Transverse colon (tissue), 4 donors: ENCODE measurements at regions not wholly inside any gene's neighbourhood (a gene's known extent, or its start where the extent isn't known, plus 50 kb on each side); places are given as distances from the start of the nearest gene placed in this dataset.

ENCODE experiments used
- DNase-seq: peaks from one replicate; pipeline ENCODE4 v3.0.0-alpha.2; 2019
- H3K27ac ChIP-seq, 4 donors: fragments of 200-600 bp; sonication (generic); 2 replicates each; pipeline ENCODE4 v1.5.1; 2016 to 2018; ENCODE audit warnings: inconsistent platforms in 4 of 4
- H3K27me3 ChIP-seq: fragments of 200-600 bp; sonication (generic); 2 replicates; pipeline ENCODE4 v1.5.1; 2017; ENCODE audit warnings: inconsistent platforms
- H3K36me3 ChIP-seq, 4 donors: fragments of 200-600 bp; sonication (generic); 2 replicates each; pipeline ENCODE4 v1.5.1; 2017 to 2019; ENCODE audit warnings: inconsistent platforms in 4 of 4
- H3K4me1 ChIP-seq, 4 donors: fragments of 200-600 bp; sonication (generic); 2 replicates each; pipeline ENCODE4 v1.5.1; 2017 to 2020; ENCODE audit warnings: inconsistent platforms in 4 of 4
- H3K4me3 ChIP-seq, 4 donors: fragments of 200-600 bp; sonication (generic); 1 replicate in 1 of 4; 2 replicates in 3 of 4; pipeline versions ENCODE4 v1.5.1 to v1.6.1; 2017 to 2019; ENCODE audit warnings: inconsistent platforms in 4 of 4
- H3K9me3 ChIP-seq, 2 donors: fragments of 200-600 bp; sonication (generic); 2 replicates each; pipeline ENCODE4 v1.5.1; 2017 to 2019; ENCODE audit warnings: inconsistent platforms in 2 of 2
- CTCF ChIP-seq, 5 experiments: fragments of 200-600 bp in 3 of 5; fragments of 450-650 bp in 2 of 5; sonication (generic) in 3 of 5; IDR thresholded peaks; 1 replicate in 2 of 5; 2 replicates in 3 of 5; pipeline ENCODE4 v1.5.1; 2016 to 2017; ENCODE audit warnings: antibody characterized with exemption in 5 of 5, inconsistent platforms in 3 of 5, mild to moderate bottlenecking in 2 of 5, moderate library complexity in 1 of 5
- EP300 ChIP-seq: sonication (generic); formaldehyde crosslinking; IDR thresholded peaks from one replicate; pipeline ENCODE4 v1.6.1; 2017; ENCODE audit warnings: antibody characterized with exemption, low read depth
- POLR2A ChIP-seq: fragments of 450-650 bp; IDR thresholded peaks from one replicate; pipeline ENCODE4 v1.6.1; 2016; ENCODE audit warnings: antibody characterized with exemption, mild to moderate bottlenecking, moderate library complexity
- POLR2AphosphoS5 ChIP-seq, 3 donors: sonication (generic); formaldehyde crosslinking; IDR thresholded peaks; one replicate each; pipeline ENCODE4 v1.6.1; 2016; ENCODE audit warnings: antibody characterized with exemption in 3 of 3
- WGBS, 2 donors: methylation state at CpG; one replicate each; pipeline ENCODE4 v1.1.5; 2018; ENCODE audit warnings: low coverage in 1 of 2; 5-methylcytosine and 5-hydroxymethylcytosine counted together
- in situ Hi-C, 4 donors: fragments of 200-750 bp; cut with MboI; loops; one replicate each; pipeline versions ENCODE4 v1.15.0 to v1.15.1; 2017; ENCODE audit warnings: low sequenced_read_pairs in 3 of 4, low pct_ligation_motif_present in 1 of 4, low pct_unique_long_range_greater_than_20kb in 1 of 4
- intact Hi-C: fragments of 100-400 bp; cut with DNase I; formaldehyde crosslinking; loops from one replicate; pipeline ENCODE4 v1.15.1; 2023; ENCODE audit warnings: low total_unique reads

DNA sequence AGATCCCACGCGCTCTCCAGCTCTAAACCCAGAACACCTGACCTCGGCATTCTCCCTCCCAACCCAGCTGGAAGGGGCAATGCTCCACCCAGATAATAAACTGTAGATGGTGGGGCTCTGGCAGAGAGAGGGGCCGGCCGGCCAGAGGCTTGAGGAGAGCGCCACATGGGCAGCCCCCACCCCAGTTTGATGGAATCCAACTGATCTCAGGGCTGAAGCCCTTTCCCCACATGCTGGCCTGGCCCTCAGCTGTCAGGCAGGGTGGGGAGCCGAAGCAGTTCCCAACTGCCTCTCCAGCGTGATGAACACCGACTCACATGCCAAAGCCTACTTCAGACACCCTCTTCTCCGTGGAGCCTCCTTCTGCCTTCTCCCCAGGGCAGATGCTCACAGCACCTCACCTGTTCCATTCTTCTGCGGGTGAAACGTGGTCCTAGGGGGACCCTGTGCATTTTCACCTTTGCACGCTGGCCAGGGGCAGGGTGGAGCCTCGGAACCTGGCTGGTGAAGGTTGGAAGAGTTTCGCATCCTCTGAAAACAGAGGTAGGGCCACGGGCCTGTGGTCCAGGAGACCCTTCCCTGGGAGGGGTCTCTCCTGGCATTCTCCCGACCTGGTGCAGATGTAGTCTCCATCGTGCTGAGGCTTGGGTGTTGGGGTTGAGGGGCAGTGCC, 65.7 kb upstream of the ZNF469 start:
- Histone ChIP-seq H3K4me3 (no peak overlapping the region), H3K36me3 (no peaks in the 10 kb centered on the region), H3K27me3 (peaks cover 9% of the 10 kb centered on the region), H3K4me1 (no peaks in the 10 kb centered on the region), H3K9me3 (no peaks in the 10 kb centered on the region), H3K27ac (no peak overlapping the region)
- TF ChIP-seq POLR2A (no peak), EP300 (no peak), POLR2AphosphoS5 (IDR thresholded peaks at IDR 0.05) (no peak), CTCF (IDR thresholded peaks at IDR 0.05) (no peak)
- in situ Hi-C loops (no loop called here), intact Hi-C loops (no loop called here)
- no peak for DNase-seq
- WGBS, 2 donors = 83 to 100% methylated on average over 2 to 15 of the region's 18 CpGs

- no peaks in the 10 kb centered on the region for H3K36me3 ChIP-seq
- TF ChIP-seq POLR2AphosphoS5 (IDR thresholded peaks at IDR 0.05) (no peak), POLR2A (no peak), CTCF (IDR thresholded peaks at IDR 0.05) (no peak), EP300 (no peak)
- no peaks in the 10 kb centered on the region for H3K4me1 ChIP-seq
- intact Hi-C loops (no loop called here), in situ Hi-C loops (no loop called here)
- no peak overlapping the region for H3K4me3 ChIP-seq
- H3K9me3 ChIP-seq = no peaks in the 10 kb centered on the region
- no peak overlapping the region for H3K27ac ChIP-seq
- DNase-seq = no peak
- peaks cover 9% of the 10 kb centered on the region for H3K27me3 ChIP-seq
- WGBS, 2 donors = 60 to 87% methylated on average over 1 to 11 of the region's 11 CpGs
Measured at GRCh38 chr16:88317613-88317965, 65.2 kb upstream of the ZNF469 start.

DNA sequence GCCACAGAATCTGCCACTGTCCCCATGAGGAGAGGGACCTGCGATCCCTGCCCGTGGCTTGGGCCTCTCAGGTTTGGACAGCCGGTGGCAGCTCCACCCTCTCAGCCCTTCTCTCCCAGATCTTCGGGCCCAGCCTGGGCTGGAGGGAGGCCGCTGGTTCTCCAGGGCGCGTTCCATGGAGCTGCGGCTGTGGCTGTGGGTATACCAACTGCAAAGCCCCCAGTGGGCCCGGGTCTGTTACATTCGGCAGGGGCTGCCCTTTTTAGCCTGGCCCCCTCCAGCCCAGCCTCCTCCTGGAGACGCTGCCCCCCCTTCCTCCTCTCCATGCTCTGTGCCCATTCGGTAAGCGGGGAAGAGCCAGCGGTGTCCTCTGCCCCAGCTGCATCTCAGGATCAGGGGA, 64.7 kb upstream of the ZNF469 start:
- TF ChIP-seq EP300 = no peak
- no peak for TF ChIP-seq POLR2A
- TF ChIP-seq CTCF (IDR thresholded peaks at IDR 0.05) = no peak
- TF ChIP-seq POLR2AphosphoS5 (IDR thresholded peaks at IDR 0.05) = no peak
- WGBS, 2 donors = 80 to 90% methylated on average over 1 to 14 of the region's 14 CpGs
- H3K36me3 ChIP-seq = no peaks in the 10 kb centered on the region
- in situ Hi-C loops = no loop called here
- H3K27me3 ChIP-seq = peaks cover 9% of the 10 kb centered on the region
- DNase-seq = no peak
- H3K4me1 ChIP-seq = no peaks in the 10 kb centered on the region
- no peaks in the 10 kb centered on the region for H3K9me3 ChIP-seq
- H3K4me3 ChIP-seq = no peak overlapping the region
- intact Hi-C loops = no loop called here
- no peak overlapping the region for H3K27ac ChIP-seq

DNA sequence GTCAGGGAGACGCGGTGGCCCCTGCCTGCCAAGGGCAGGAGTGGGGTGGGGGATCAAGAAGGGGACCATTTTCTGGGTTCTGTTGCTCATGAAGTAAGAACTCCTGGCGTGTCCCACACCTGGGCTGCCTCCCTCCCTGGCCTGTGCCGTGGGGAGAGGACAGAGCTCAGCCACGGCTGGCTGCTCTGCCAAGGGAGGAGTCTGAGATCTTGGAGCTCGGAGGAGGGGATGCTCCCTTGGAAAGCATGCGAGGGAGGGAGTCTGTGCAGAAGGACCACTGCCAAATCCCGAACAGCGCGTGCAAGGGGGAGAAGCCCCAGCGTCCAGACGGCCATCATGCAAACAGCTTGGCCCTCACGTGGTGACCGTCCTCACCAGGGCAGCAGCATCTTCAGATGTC, 64.2 kb upstream of the ZNF469 start:
- WGBS, 2 donors = 69% methylated on average over 13 of the region's 14 CpGs; no CpG with 5 or more reads in 1 of the 2 donors
- intact Hi-C loops = no loop called here

More for the DNA sequence above, 64.2 kb upstream of the ZNF469 start:
- TF ChIP-seq CTCF (IDR thresholded peaks at IDR 0.05) (no peak), POLR2AphosphoS5 (IDR thresholded peaks at IDR 0.05) (no peak), EP300 (no peak), POLR2A (no peak)
- no peaks in the 10 kb centered on the region for H3K36me3 ChIP-seq
- in situ Hi-C loops = no loop called here
- DNase-seq = no peak
- H3K4me3 ChIP-seq = no peak overlapping the region
- no peak overlapping the region for H3K27ac ChIP-seq
- H3K4me1 ChIP-seq = no peaks in the 10 kb centered on the region
- H3K27me3 ChIP-seq = peaks cover 9% of the 10 kb centered on the region
- H3K9me3 ChIP-seq = no peaks in the 10 kb centered on the region
